Astrocyte (in vitro differentiated cells and primary cell): ENCODE measurements at regions not wholly inside any gene's neighbourhood (a gene's known extent, or its start where the extent isn't known, plus 50 kb on each side); places are given as distances from the start of the nearest gene placed in this dataset.

Experiments
- EZH2 ChIP-seq: IDR thresholded peaks from 2 replicates; pipeline ENCODE4 v1.6.1; 2012; ENCODE audit warnings: mild to moderate bottlenecking, low read length, inconsistent platforms; ENCODE audit not compliant: insufficient read depth
- TF ChIP-seq, protein P1 (sequence below): IDR thresholded peaks from 2 replicates; pipeline ENCODE4 v1.5.1; 2011; ENCODE audit warnings: low read depth, mild to moderate bottlenecking, inconsistent platforms, low read length, moderate library complexity; ENCODE audit not compliant: insufficient read depth

DNA sequence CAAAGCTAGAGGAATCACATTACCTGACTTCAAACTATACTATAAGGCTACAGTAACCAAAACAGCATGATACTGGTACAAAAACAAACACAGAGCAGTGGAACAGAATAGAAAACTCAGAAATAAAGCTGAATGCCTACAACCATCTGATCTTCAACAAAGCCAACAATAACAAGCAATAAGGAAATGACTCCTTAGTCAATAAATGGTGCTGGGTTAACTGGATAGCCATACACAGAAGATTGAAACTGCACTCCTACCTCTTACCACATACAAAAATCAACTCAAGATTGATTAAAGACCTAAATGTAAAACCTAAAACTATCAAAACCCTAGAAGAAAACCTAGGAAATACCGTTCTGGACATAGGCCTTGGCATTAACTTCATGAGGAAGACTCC, 182.6 kb upstream of the CNOT2 start:
- no peak for TF ChIP-seq EZH2
- TF ChIP-seq, protein P1, sequence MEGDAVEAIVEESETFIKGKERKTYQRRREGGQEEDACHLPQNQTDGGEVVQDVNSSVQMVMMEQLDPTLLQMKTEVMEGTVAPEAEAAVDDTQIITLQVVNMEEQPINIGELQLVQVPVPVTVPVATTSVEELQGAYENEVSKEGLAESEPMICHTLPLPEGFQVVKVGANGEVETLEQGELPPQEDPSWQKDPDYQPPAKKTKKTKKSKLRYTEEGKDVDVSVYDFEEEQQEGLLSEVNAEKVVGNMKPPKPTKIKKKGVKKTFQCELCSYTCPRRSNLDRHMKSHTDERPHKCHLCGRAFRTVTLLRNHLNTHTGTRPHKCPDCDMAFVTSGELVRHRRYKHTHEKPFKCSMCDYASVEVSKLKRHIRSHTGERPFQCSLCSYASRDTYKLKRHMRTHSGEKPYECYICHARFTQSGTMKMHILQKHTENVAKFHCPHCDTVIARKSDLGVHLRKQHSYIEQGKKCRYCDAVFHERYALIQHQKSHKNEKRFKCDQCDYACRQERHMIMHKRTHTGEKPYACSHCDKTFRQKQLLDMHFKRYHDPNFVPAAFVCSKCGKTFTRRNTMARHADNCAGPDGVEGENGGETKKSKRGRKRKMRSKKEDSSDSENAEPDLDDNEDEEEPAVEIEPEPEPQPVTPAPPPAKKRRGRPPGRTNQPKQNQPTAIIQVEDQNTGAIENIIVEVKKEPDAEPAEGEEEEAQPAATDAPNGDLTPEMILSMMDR = no peak
